H1 (cell line): ENCODE measurements at regions not wholly inside any gene's neighbourhood (a gene's known extent, or its start where the extent isn't known, plus 50 kb on each side); places are given as distances from the start of the nearest gene placed in this dataset.

Experiments
- ATF2 ChIP-seq: IDR thresholded peaks from 2 replicates; pipeline ENCODE4 v1.6.1; 2012; ENCODE audit warnings: low read length, inconsistent platforms
- CEBPB ChIP-seq: IDR thresholded peaks from 2 replicates; pipeline ENCODE4 v1.6.1; 2012; ENCODE audit warnings: low read depth, low read length
- CREB1 ChIP-seq: IDR thresholded peaks from 2 replicates; pipeline ENCODE4 v1.6.1; 2012; ENCODE audit warnings: inconsistent platforms
- FOSL1 ChIP-seq: IDR thresholded peaks from 2 replicates; pipeline ENCODE4 v1.6.1; 2011; ENCODE audit warnings: mild to moderate bottlenecking, low read depth, low read length, moderate library complexity; ENCODE audit not compliant: insufficient read depth
- GABPA ChIP-seq: IDR thresholded peaks from 2 replicates; pipeline ENCODE4 v1.6.1; 2011; ENCODE audit warnings: mild to moderate bottlenecking, low read length, moderate library complexity, borderline replicate concordance; ENCODE audit not compliant: insufficient read depth
- JUND ChIP-seq: IDR thresholded peaks from 2 replicates; pipeline ENCODE4 v1.6.1; 2011; ENCODE audit warnings: mild to moderate bottlenecking, improper control_type of control experiment, low read length
- POLR2AphosphoS5 ChIP-seq: IDR thresholded peaks from 2 replicates; pipeline ENCODE4 v1.6.1; 2011; ENCODE audit warnings: low read depth, low read length
- POU5F1 ChIP-seq: IDR thresholded peaks from 2 replicates; pipeline ENCODE4 v1.6.1; 2011; ENCODE audit warnings: low read depth, mild to moderate bottlenecking, low read length, moderate library complexity
- SP1 ChIP-seq: IDR thresholded peaks from 2 replicates; pipeline ENCODE4 v1.6.1; 2011; ENCODE audit warnings: low read depth, low read length
- TAF1 ChIP-seq: IDR thresholded peaks from 2 replicates; pipeline ENCODE4 v1.6.1; 2011; ENCODE audit warnings: mild to moderate bottlenecking, low read depth, low read length
- TF ChIP-seq, protein P1 (sequence below): fragments of 300-600 bp; sonication (generic); IDR thresholded peaks from 2 replicates; pipeline ENCODE4 v1.7.1; 2012; ENCODE audit warnings: low read length, moderate library complexity, mild to moderate bottlenecking, inconsistent platforms; ENCODE audit not compliant: insufficient replicate concordance

DNA sequence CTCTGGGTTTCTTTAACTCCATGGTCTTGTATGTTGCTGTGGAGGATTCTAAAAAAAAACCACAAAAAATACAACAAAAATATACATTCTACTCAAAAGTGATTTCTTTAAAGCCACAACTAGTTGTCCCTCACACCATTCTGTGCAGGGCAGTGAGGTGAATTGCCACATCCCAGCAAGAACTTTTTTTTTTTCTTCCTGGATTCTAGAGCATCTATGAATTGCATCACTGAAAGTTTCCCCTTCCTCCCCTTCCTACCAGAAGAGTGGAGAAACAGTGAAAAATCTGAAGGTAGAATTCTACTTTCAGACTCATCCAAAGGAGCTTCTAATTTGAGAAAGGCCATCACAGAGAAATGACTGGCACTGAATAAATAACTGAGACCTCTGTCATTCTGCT lies 395.3 kb downstream of the AEBP2 start (continued):
- TF ChIP-seq, protein P1, sequence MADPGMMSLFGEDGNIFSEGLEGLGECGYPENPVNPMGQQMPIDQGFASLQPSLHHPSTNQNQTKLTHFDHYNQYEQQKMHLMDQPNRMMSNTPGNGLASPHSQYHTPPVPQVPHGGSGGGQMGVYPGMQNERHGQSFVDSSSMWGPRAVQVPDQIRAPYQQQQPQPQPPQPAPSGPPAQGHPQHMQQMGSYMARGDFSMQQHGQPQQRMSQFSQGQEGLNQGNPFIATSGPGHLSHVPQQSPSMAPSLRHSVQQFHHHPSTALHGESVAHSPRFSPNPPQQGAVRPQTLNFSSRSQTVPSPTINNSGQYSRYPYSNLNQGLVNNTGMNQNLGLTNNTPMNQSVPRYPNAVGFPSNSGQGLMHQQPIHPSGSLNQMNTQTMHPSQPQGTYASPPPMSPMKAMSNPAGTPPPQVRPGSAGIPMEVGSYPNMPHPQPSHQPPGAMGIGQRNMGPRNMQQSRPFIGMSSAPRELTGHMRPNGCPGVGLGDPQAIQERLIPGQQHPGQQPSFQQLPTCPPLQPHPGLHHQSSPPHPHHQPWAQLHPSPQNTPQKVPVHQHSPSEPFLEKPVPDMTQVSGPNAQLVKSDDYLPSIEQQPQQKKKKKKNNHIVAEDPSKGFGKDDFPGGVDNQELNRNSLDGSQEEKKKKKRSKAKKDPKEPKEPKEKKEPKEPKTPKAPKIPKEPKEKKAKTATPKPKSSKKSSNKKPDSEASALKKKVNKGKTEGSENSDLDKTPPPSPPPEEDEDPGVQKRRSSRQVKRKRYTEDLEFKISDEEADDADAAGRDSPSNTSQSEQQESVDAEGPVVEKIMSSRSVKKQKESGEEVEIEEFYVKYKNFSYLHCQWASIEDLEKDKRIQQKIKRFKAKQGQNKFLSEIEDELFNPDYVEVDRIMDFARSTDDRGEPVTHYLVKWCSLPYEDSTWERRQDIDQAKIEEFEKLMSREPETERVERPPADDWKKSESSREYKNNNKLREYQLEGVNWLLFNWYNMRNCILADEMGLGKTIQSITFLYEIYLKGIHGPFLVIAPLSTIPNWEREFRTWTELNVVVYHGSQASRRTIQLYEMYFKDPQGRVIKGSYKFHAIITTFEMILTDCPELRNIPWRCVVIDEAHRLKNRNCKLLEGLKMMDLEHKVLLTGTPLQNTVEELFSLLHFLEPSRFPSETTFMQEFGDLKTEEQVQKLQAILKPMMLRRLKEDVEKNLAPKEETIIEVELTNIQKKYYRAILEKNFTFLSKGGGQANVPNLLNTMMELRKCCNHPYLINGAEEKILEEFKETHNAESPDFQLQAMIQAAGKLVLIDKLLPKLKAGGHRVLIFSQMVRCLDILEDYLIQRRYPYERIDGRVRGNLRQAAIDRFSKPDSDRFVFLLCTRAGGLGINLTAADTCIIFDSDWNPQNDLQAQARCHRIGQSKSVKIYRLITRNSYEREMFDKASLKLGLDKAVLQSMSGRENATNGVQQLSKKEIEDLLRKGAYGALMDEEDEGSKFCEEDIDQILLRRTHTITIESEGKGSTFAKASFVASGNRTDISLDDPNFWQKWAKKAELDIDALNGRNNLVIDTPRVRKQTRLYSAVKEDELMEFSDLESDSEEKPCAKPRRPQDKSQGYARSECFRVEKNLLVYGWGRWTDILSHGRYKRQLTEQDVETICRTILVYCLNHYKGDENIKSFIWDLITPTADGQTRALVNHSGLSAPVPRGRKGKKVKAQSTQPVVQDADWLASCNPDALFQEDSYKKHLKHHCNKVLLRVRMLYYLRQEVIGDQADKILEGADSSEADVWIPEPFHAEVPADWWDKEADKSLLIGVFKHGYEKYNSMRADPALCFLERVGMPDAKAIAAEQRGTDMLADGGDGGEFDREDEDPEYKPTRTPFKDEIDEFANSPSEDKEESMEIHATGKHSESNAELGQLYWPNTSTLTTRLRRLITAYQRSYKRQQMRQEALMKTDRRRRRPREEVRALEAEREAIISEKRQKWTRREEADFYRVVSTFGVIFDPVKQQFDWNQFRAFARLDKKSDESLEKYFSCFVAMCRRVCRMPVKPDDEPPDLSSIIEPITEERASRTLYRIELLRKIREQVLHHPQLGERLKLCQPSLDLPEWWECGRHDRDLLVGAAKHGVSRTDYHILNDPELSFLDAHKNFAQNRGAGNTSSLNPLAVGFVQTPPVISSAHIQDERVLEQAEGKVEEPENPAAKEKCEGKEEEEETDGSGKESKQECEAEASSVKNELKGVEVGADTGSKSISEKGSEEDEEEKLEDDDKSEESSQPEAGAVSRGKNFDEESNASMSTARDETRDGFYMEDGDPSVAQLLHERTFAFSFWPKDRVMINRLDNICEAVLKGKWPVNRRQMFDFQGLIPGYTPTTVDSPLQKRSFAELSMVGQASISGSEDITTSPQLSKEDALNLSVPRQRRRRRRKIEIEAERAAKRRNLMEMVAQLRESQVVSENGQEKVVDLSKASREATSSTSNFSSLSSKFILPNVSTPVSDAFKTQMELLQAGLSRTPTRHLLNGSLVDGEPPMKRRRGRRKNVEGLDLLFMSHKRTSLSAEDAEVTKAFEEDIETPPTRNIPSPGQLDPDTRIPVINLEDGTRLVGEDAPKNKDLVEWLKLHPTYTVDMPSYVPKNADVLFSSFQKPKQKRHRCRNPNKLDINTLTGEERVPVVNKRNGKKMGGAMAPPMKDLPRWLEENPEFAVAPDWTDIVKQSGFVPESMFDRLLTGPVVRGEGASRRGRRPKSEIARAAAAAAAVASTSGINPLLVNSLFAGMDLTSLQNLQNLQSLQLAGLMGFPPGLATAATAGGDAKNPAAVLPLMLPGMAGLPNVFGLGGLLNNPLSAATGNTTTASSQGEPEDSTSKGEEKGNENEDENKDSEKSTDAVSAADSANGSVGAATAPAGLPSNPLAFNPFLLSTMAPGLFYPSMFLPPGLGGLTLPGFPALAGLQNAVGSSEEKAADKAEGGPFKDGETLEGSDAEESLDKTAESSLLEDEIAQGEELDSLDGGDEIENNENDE: no peak
- no peak for TF ChIP-seq GABPA
- TF ChIP-seq ATF2: no peak
- no peak for TF ChIP-seq CREB1
- no peak for TF ChIP-seq TAF1
- TF ChIP-seq CEBPB: no peak
- no peak for TF ChIP-seq JUND
- no peak for TF ChIP-seq POU5F1
- TF ChIP-seq SP1: no peak
- no peak for TF ChIP-seq FOSL1
- TF ChIP-seq POLR2AphosphoS5: no peak
